Fibroblast of pulmonary artery (primary cell): ENCODE measurements at regions not wholly inside any gene's neighbourhood (a gene's known extent, or its start where the extent isn't known, plus 50 kb on each side); places are given as distances from the start of the nearest gene placed in this dataset.
A peak's percentile ranks its signal among the peaks of the same experiment; 100 is the strongest.

Source experiments
- DNase-seq: peaks from one replicate; pipeline ENCODE4 v3.0.0-alpha.2; 2010; ENCODE audit warnings: low read depth
- H3K4me3 ChIP-seq: replicated peaks from 2 replicates; pipeline ENCODE4 v1.5.1; 2011; ENCODE audit warnings: low read depth, mild to moderate bottlenecking, control low read depth, low read length, moderate library complexity
- CTCF ChIP-seq: IDR thresholded peaks from 2 replicates; pipeline ENCODE4 v1.5.1; 2011; ENCODE audit warnings: mild to moderate bottlenecking, control low read depth, low read length, inconsistent platforms; ENCODE audit errors: missing control alignments

GRCh38 chrY:19059733-19060132, 286.2 kb upstream of the HSFY2 start:
- no peak overlapping the region for H3K4me3 ChIP-seq
- peak; percentile 28 for DNase-seq
- TF ChIP-seq CTCF: no peak

- TF ChIP-seq CTCF: no peak
- no peak overlapping the region for H3K4me3 ChIP-seq
- no peak for DNase-seq
Observed at GRCh38 chrY:19058831-19059370, 285.4 kb upstream of the HSFY2 start.

- no peak for DNase-seq
- H3K4me3 ChIP-seq: no peak overlapping the region
- no peak for TF ChIP-seq CTCF
Observed at GRCh38 chrY:19056138-19056469, 282.6 kb upstream of the HSFY2 start.

GRCh38 chrY:19055232-19056137, 281.9 kb upstream of the HSFY2 start:
- no peak for DNase-seq
- TF ChIP-seq CTCF: no peak
- H3K4me3 ChIP-seq: no peak overlapping the region

- no peak overlapping the region for H3K4me3 ChIP-seq
- no peak for TF ChIP-seq CTCF
- DNase-seq: no peak
Observed at GRCh38 chrY:19053806-19054205, 280.3 kb upstream of the HSFY2 start.

GRCh38 chrY:19051021-19051420, 277.5 kb upstream of the HSFY2 start:
- DNase-seq: peak; percentile 51
- TF ChIP-seq CTCF: no peak
- H3K4me3 ChIP-seq: no peak overlapping the region
